Fibroblast of lung (primary cell): ENCODE measurements at regions not wholly inside any gene's neighbourhood (a gene's known extent, or its start where the extent isn't known, plus 50 kb on each side); places are given as distances from the start of the nearest gene placed in this dataset.
"Not testable (repeated sequence)": the region's sequence is repeated elsewhere in the genome, so short reads cannot be mapped to it uniquely, and the experiment has no call there.

Experiments
- DNase-seq, 2 donors: peaks; one replicate each; pipeline versions ENCODE4 v3.0.0 to v3.0.0-alpha.2; 2010; ENCODE audit warnings: low read depth in 2 of 2
- H2AFZ ChIP-seq: 2 replicates; pipeline ENCODE4 v1.5.1; 2012; ENCODE audit warnings: low read length, control low read depth, inconsistent platforms
- H3K27ac ChIP-seq: 2 replicates; pipeline ENCODE4 v1.5.1; 2011; ENCODE audit warnings: low read length, control low read depth; ENCODE audit not compliant: insufficient read depth
- H3K27me3 ChIP-seq: 2 replicates; pipeline ENCODE4 v1.5.1; 2011; ENCODE audit warnings: mild to moderate bottlenecking, low read length; ENCODE audit not compliant: control insufficient read depth, insufficient read depth
- H3K36me3 ChIP-seq: 2 replicates; pipeline ENCODE4 v1.5.1; 2011; ENCODE audit warnings: low read length; ENCODE audit not compliant: control insufficient read depth, insufficient read depth
- H3K4me1 ChIP-seq: 2 replicates; pipeline ENCODE4 v1.5.1; 2011; ENCODE audit warnings: low read length; ENCODE audit not compliant: control insufficient read depth, insufficient read depth; ENCODE audit errors: extremely low read depth
- H3K4me2 ChIP-seq: 2 replicates; pipeline ENCODE4 v1.5.1; 2011; ENCODE audit warnings: low read length, control low read depth; ENCODE audit not compliant: insufficient read depth; ENCODE audit errors: extremely low read depth
- H3K4me3 ChIP-seq, 4 experiments: fragments of 200-600 bp in 1 of 4; sonication (generic) in 1 of 4; replicated peaks in 1 of 4; 2 replicates each; pipeline ENCODE4 v1.5.1; 2011 to 2016; ENCODE audit warnings: low read length in 4 of 4, low read depth in 3 of 4, mild to moderate bottlenecking in 3 of 4, control low read depth in 2 of 4, inconsistent platforms in 1 of 4, mixed read lengths in 1 of 4; ENCODE audit not compliant: insufficient read depth in 1 of 4; ENCODE audit errors: control extremely low read depth in 1 of 4
- H3K79me2 ChIP-seq: 2 replicates; pipeline ENCODE4 v1.5.1; 2012; ENCODE audit warnings: mild to moderate bottlenecking, low read length, inconsistent platforms; ENCODE audit not compliant: control insufficient read depth, insufficient read depth
- H3K9ac ChIP-seq: 2 replicates; pipeline ENCODE4 v1.5.1; 2011; ENCODE audit warnings: mild to moderate bottlenecking, low read length, control low read depth; ENCODE audit not compliant: insufficient read depth
- H3K9me3 ChIP-seq: 2 replicates; pipeline ENCODE4 v1.5.1; 2012; ENCODE audit warnings: low read depth, low read length; ENCODE audit not compliant: control insufficient read depth, insufficient read depth
- H4K20me1 ChIP-seq: 2 replicates; pipeline ENCODE4 v1.5.1; 2011; ENCODE audit warnings: low read length; ENCODE audit not compliant: control insufficient read depth, insufficient read depth; ENCODE audit errors: extremely low read depth
- CTCF ChIP-seq, 2 donors: IDR thresholded peaks in 1 of 2; conservative IDR thresholded peaks in 1 of 2; 1 replicate in 1 of 2; 2 replicates in 1 of 2; pipeline ENCODE4 v1.5.1; 2011 to 2012; ENCODE audit warnings: low read length in 2 of 2, control low read depth in 1 of 2, inconsistent platforms in 1 of 2, low read depth in 1 of 2, mild to moderate bottlenecking in 1 of 2
- EZH2 ChIP-seq: IDR thresholded peaks from 2 replicates; pipeline ENCODE4 v1.5.1; 2012; ENCODE audit warnings: low read length, control low read depth, mild to moderate bottlenecking; ENCODE audit errors: missing control alignments

- Histone ChIP-seq H3K4me2 (no peak overlapping the region), H3K4me3 (no peak overlapping the region), H3K4me1 (peaks cover 5% of the 10 kb centered on the region), H4K20me1 (no peaks in the 10 kb centered on the region), H3K9me3 (no peaks in the 10 kb centered on the region), H3K79me2 (no peaks in the 10 kb centered on the region), H2AFZ (no peak overlapping the region), H3K27ac (no peak overlapping the region), H3K36me3 (no peaks in the 10 kb centered on the region), H3K27me3 (no peaks in the 10 kb centered on the region), H3K9ac (no peak overlapping the region)
- TF ChIP-seq EZH2 (no peak), CTCF (conservative IDR thresholded peaks at IDR 0.05 in 1 of 2, IDR thresholded peaks at IDR 0.05 in 1 of 2; ENCODE audit: low read depth in 1 of 2, low read length in 2 of 2) (no peak)
- DNase-seq = no peak
Observed at GRCh38 chr5:142242272-142242671, 82.5 kb downstream of the SPRY4 start.

GRCh38 chr5:142239394-142240159 is 85.2 kb downstream of the SPRY4 start:
- H2AFZ ChIP-seq = no peak overlapping the region
- DNase-seq = no peak

GRCh38 chr5:142237707-142238106 is 87.1 kb downstream of the SPRY4 start:
- Histone ChIP-seq H4K20me1 (no peaks in the 10 kb centered on the region), H2AFZ (no peak overlapping the region), H3K4me3 (no peak overlapping the region), H3K9ac (no peak overlapping the region), H3K4me1 (no peaks in the 10 kb centered on the region), H3K9me3 (no peaks in the 10 kb centered on the region), H3K27ac (no peak overlapping the region), H3K27me3 (no peaks in the 10 kb centered on the region), H3K36me3 (no peaks in the 10 kb centered on the region), H3K4me2 (no peak overlapping the region), H3K79me2 (no peaks in the 10 kb centered on the region)
- TF ChIP-seq EZH2 = no peak
- TF ChIP-seq CTCF (conservative IDR thresholded peaks at IDR 0.05 in 1 of 2, IDR thresholded peaks at IDR 0.05 in 1 of 2; ENCODE audit: low read depth in 1 of 2, low read length in 2 of 2) = no peak
- no peak for DNase-seq

More at GRCh38 chr5:142239394-142240159, 85.2 kb downstream of the SPRY4 start:
- Histone ChIP-seq H3K4me1 (no peaks in the 10 kb centered on the region), H3K9me3 (no peaks in the 10 kb centered on the region), H3K4me3 (no peak overlapping the region), H3K4me2 (no peak overlapping the region), H3K9ac (no peak overlapping the region), H4K20me1 (no peaks in the 10 kb centered on the region), H3K79me2 (no peaks in the 10 kb centered on the region), H3K36me3 (no peaks in the 10 kb centered on the region), H3K27me3 (no peaks in the 10 kb centered on the region), H3K27ac (no peak overlapping the region)
- TF ChIP-seq CTCF (conservative IDR thresholded peaks at IDR 0.05 in 1 of 2, IDR thresholded peaks at IDR 0.05 in 1 of 2; ENCODE audit: low read depth in 1 of 2, low read length in 2 of 2) (no peak), EZH2 (no peak)

- not testable (repeated sequence) for H3K79me2 ChIP-seq, H3K4me2 ChIP-seq, H4K20me1 ChIP-seq
Observed at GRCh38 chr5:142236673-142237290, 88.0 kb downstream of the SPRY4 start.

More at GRCh38 chr5:142236673-142237290, 88.0 kb downstream of the SPRY4 start:
- not testable (repeated sequence) for H3K9ac ChIP-seq, H3K27ac ChIP-seq, H3K9me3 ChIP-seq, H2AFZ ChIP-seq, DNase-seq, H3K27me3 ChIP-seq, H3K36me3 ChIP-seq, H3K4me3 ChIP-seq, H3K4me1 ChIP-seq
